ENCODE measurements at regions not wholly inside any gene's neighbourhood (a gene's known extent, or its start where the extent isn't known, plus 50 kb on each side); places are given as distances from the start of the nearest gene placed in this dataset.

DNA sequence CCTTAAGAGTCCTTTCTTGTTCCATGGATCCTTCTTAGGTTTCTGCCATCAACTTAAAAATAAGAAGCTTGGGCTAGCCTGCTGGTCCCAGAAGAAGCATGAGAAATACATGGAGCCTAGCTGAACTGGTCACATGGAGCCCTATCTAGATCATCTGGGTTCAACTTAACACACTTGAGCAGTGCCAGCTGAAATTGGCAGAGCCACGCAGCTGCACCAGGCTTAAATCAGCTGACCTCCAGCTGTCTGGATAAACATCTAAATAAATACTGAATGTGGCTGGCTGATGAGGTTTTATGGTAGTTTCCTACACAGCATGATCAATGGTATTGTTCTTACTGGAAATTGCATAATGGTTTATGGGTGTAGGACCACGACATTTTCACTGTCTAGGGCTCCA, 598.4 kb upstream of the FAM241A start:
- TF ChIP-seq, protein P1, sequence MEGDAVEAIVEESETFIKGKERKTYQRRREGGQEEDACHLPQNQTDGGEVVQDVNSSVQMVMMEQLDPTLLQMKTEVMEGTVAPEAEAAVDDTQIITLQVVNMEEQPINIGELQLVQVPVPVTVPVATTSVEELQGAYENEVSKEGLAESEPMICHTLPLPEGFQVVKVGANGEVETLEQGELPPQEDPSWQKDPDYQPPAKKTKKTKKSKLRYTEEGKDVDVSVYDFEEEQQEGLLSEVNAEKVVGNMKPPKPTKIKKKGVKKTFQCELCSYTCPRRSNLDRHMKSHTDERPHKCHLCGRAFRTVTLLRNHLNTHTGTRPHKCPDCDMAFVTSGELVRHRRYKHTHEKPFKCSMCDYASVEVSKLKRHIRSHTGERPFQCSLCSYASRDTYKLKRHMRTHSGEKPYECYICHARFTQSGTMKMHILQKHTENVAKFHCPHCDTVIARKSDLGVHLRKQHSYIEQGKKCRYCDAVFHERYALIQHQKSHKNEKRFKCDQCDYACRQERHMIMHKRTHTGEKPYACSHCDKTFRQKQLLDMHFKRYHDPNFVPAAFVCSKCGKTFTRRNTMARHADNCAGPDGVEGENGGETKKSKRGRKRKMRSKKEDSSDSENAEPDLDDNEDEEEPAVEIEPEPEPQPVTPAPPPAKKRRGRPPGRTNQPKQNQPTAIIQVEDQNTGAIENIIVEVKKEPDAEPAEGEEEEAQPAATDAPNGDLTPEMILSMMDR (IDR thresholded peaks at IDR 0.05) = no peak
- no peak for TF ChIP-seq TCF7L2 (IDR thresholded peaks at IDR 0.05; ENCODE audit: low read depth, low read length)
